Upper lobe of left lung (tissue), 6 donors: ENCODE measurements at regions not wholly inside any gene's neighbourhood (a gene's known extent, or its start where the extent isn't known, plus 50 kb on each side); places are given as distances from the start of the nearest gene placed in this dataset.

ENCODE experiments used
- ATAC-seq, 2 donors: fragments of 200-7000 bp; cut with Tn5 transposase; one replicate each; pipeline ENCODE4 v1.9.1; 2022; ENCODE audit warnings: mild to moderate bottlenecking in 2 of 2, moderate library complexity in 2 of 2; ENCODE audit not compliant: low FRiP score in 2 of 2
- DNase-seq, 2 donors: peaks; one replicate each; pipeline ENCODE4 v3.0.0-alpha.2; 2019 to 2020
- H3K27ac ChIP-seq, 4 donors: fragments of 200-600 bp; sonication (generic); one replicate each; pipeline ENCODE4 v1.5.1; 2016 to 2019
- H3K27me3 ChIP-seq, 4 donors: fragments of 200-600 bp; sonication (generic); one replicate each; pipeline ENCODE4 v1.5.1; 2017 to 2019
- H3K36me3 ChIP-seq, 4 donors: fragments of 200-600 bp; sonication (generic); one replicate each; pipeline ENCODE4 v1.5.1; 2016 to 2019
- H3K4me1 ChIP-seq, 4 donors: fragments of 200-600 bp; sonication (generic); one replicate each; pipeline ENCODE4 v1.5.1; 2018 to 2019
- H3K4me3 ChIP-seq, 4 donors: fragments of 200-600 bp; sonication (generic); one replicate each; pipeline ENCODE4 v1.5.1; 2017 to 2019; ENCODE audit warnings: mild to moderate bottlenecking in 2 of 4, moderate library complexity in 1 of 4
- H3K9me3 ChIP-seq, 4 donors: fragments of 200-600 bp; sonication (generic); one replicate each; pipeline ENCODE4 v1.5.1; 2018 to 2019
- CTCF ChIP-seq, 6 experiments: fragments of 450-650 bp in 4 of 6; fragments of 200-600 bp in 2 of 6; sonication (generic) in 2 of 6; IDR thresholded peaks; one replicate each; pipeline ENCODE4 v1.5.1; 2016 to 2019; ENCODE audit warnings: antibody characterized with exemption in 6 of 6
- EP300 ChIP-seq, 4 donors: sonication (generic); formaldehyde crosslinking; IDR thresholded peaks; one replicate each; pipeline ENCODE4 v1.5.1; 2017; ENCODE audit warnings: antibody characterized with exemption in 4 of 4, control low read depth in 2 of 4
- POLR2A ChIP-seq, 4 donors: fragments of 450-650 bp; IDR thresholded peaks; one replicate each; pipeline ENCODE4 v1.5.1; 2016 to 2017; ENCODE audit warnings: antibody characterized with exemption in 4 of 4, mild to moderate bottlenecking in 2 of 4
- POLR2AphosphoS5 ChIP-seq, 2 donors: sonication (generic); formaldehyde crosslinking; IDR thresholded peaks; one replicate each; pipeline ENCODE4 v1.5.1; 2017; ENCODE audit warnings: antibody characterized with exemption in 2 of 2
- WGBS, 2 donors: methylation state at CpG; one replicate each; pipeline ENCODE4 v1.1.5; 2017 to 2018; 5-methylcytosine and 5-hydroxymethylcytosine counted together
- donor health status: DM: no; HTN: no; CAD: no; lungs with moderate emphysema.
- donor health status: DM: no; HTN: yes; CAD: no; lungs with severe emphysema.

- Histone ChIP-seq H3K27me3 (no peaks in the 10 kb centered on the region), H3K27ac (no peak overlapping the region), H3K4me1 (no peaks in the 10 kb centered on the region), H3K9me3 (no peaks in the 10 kb centered on the region), H3K36me3 (no peaks in the 10 kb centered on the region), H3K4me3 (no peak overlapping the region)
- TF ChIP-seq CTCF (IDR thresholded peaks at IDR 0.05), result no peak
- no peak for TF ChIP-seq POLR2A (IDR thresholded peaks at IDR 0.05)
- no peak for TF ChIP-seq EP300 (IDR thresholded peaks at IDR 0.05)
- no peak for TF ChIP-seq POLR2AphosphoS5 (IDR thresholded peaks at IDR 0.05)
- 81 to 83% methylated on average over 7 of the region's 7 CpGs for WGBS, 2 donors
- ATAC-seq (no peak), DNase-seq (no peak)
Measured at GRCh38 chr16:48850097-48850770, 240.3 kb upstream of the N4BP1 start.

GRCh38 chr16:48846277-48846676 is 236.3 kb upstream of the N4BP1 start:
- no peaks in the 10 kb centered on the region for H3K4me1 ChIP-seq
- no peaks in the 10 kb centered on the region for H3K27me3 ChIP-seq
- H3K9me3 ChIP-seq, result no peaks in the 10 kb centered on the region
- no peak overlapping the region for H3K27ac ChIP-seq
- no peak for ATAC-seq
- no peaks in the 10 kb centered on the region for H3K36me3 ChIP-seq
- 78 to 91% methylated on average over 2 of the region's 2 CpGs for WGBS, 2 donors
- no peak overlapping the region for H3K4me3 ChIP-seq
- no peak for DNase-seq
- TF ChIP-seq EP300 (IDR thresholded peaks at IDR 0.05), result no peak
- no peak for TF ChIP-seq POLR2A (IDR thresholded peaks at IDR 0.05)
- TF ChIP-seq POLR2AphosphoS5 (IDR thresholded peaks at IDR 0.05), result no peak

GRCh38 chr16:48845261-48845660 is 235.3 kb upstream of the N4BP1 start:
- ATAC-seq (no peak), DNase-seq (no peak)
- WGBS, 2 donors, result 40 to 55% methylated on average over 2 of the region's 2 CpGs
- no peaks in the 10 kb centered on the region for H3K36me3 ChIP-seq
- no peaks in the 10 kb centered on the region for H3K27me3 ChIP-seq
- no peaks in the 10 kb centered on the region for H3K4me1 ChIP-seq
- TF ChIP-seq CTCF (IDR thresholded peaks at IDR 0.05) (no peak), POLR2AphosphoS5 (IDR thresholded peaks at IDR 0.05) (no peak), POLR2A (IDR thresholded peaks at IDR 0.05) (no peak), EP300 (IDR thresholded peaks at IDR 0.05) (no peak)
- no peaks in the 10 kb centered on the region for H3K9me3 ChIP-seq
- H3K27ac ChIP-seq, result no peak overlapping the region
- H3K4me3 ChIP-seq, result no peak overlapping the region

GRCh38 chr16:48838349-48838748 is 228.4 kb upstream of the N4BP1 start:
- WGBS, 2 donors, result 40 to 60% methylated on average over 1 of the region's 1 CpG
- Histone ChIP-seq H3K4me1 (no peaks in the 10 kb centered on the region), H3K9me3 (no peaks in the 10 kb centered on the region), H3K27ac (no peak overlapping the region), H3K36me3 (no peaks in the 10 kb centered on the region), H3K4me3 (no peak overlapping the region), H3K27me3 (no peaks in the 10 kb centered on the region)
- TF ChIP-seq CTCF (IDR thresholded peaks at IDR 0.05) (no peak), POLR2AphosphoS5 (IDR thresholded peaks at IDR 0.05) (no peak), EP300 (IDR thresholded peaks at IDR 0.05) (no peak), POLR2A (IDR thresholded peaks at IDR 0.05) (no peak)
- DNase-seq (no peak), ATAC-seq (no peak)

GRCh38 chr16:48836636-48837035 is 226.7 kb upstream of the N4BP1 start:
- ATAC-seq (no peak), DNase-seq (no peak)
- Histone ChIP-seq H3K4me1 (no peaks in the 10 kb centered on the region), H3K4me3 (no peak overlapping the region), H3K27me3 (no peaks in the 10 kb centered on the region), H3K27ac (no peak overlapping the region), H3K36me3 (no peaks in the 10 kb centered on the region), H3K9me3 (no peaks in the 10 kb centered on the region)
- 62 to 68% methylated on average over 4 of the region's 4 CpGs for WGBS, 2 donors
- no peak for TF ChIP-seq CTCF (IDR thresholded peaks at IDR 0.05)
- TF ChIP-seq EP300 (IDR thresholded peaks at IDR 0.05), result no peak
- TF ChIP-seq POLR2AphosphoS5 (IDR thresholded peaks at IDR 0.05), result no peak
- TF ChIP-seq POLR2A (IDR thresholded peaks at IDR 0.05), result no peak
